Embryonic facial prominence (tissue), 1 donor: ENCODE measurements at regions not wholly inside any gene's neighbourhood (a gene's known extent, or its start where the extent isn't known, plus 50 kb on each side); places are given as distances from the start of the nearest gene placed in this dataset.

Experiments used
- DNase-seq: peaks from one replicate; pipeline ENCODE4 v3.0.0-alpha.2; 2016; ENCODE audit errors: extremely low spot score

DNA sequence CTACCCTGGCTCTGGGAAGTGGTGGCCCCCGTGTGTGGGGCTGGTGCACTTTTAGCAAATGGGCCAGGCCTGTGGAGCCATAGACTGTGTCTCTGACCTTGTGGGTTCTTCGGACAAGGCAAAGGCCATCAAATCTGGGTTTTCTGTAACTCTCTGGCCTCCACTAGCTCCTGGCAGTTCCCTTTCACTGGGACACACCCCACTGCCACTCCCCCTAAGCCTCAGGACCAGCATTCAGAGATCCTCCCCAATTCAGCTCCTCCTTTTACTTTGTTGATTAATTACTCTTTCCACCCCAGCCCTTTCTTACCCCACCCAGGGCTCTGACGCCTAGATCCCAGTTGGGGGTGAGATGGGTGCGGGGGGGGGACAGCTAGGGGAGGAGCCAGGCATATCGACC is 53.9 kb upstream of the IRX3 start:
- no peak for DNase-seq

DNA sequence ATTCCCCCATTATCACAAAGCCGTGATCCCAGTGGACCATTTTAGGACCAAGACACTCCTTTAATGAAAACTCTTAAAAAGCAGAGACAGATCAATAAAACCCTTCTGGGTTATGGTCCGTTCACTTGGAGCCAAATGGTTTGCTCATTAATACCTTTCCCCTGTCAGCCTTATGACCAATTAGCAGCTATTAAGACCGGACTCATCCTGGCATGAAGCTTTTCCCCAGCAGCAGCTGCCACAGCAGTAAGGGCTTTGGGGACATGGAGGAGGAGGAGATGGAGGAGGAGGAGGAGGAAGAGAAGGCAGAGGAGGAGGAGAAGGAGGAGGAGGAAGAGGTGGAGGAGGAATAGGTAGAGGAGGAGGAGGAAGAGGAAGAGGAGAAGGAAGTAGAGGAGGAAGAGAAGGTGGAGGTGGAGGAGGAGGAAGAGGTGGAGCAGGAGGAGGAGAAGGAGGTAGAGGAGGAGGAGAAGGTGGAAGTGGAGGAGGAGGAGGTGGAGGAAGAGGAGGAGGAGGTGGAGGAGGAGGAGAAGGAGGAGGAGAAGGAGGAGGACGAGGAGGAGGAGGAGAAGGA is 50.1 kb upstream of the IRX3 start:
- no peak for DNase-seq
